HG03520 (cell line): ENCODE measurements at regions not wholly inside any gene's neighbourhood (a gene's known extent, or its start where the extent isn't known, plus 50 kb on each side); places are given as distances from the start of the nearest gene placed in this dataset.

ENCODE experiments used
- ATAC-seq: cut with Tn5 transposase; IDR thresholded peaks from one replicate; pipeline ENCODE4 v1.9.1; 2021; ENCODE audit warnings: mild to moderate bottlenecking, moderate library complexity; ENCODE audit not compliant: unreplicated experiment

DNA sequence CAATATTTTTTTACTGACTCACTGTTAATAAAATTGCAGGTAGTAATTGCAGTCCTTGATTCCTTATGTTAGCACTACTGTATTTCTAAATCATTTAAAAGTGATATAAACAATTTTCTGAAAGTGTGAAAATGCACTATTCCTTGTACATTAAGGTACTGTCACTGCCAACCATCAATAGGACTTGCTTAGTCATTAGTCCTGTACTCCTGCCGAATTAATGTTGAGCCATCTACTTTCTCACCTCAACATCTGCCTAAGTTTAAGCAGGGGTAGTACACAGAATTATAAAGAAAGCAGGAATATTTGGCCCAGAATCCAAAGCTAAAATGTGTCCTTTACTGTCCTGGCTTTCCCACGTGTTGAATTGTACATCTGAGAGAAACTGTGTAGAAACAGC lies 87.0 kb upstream of the TRPC3 start:
- no peak for ATAC-seq

- no peak for ATAC-seq
Measured at GRCh38 chr4:122034619-122035018, 82.8 kb upstream of the TRPC3 start.

DNA sequence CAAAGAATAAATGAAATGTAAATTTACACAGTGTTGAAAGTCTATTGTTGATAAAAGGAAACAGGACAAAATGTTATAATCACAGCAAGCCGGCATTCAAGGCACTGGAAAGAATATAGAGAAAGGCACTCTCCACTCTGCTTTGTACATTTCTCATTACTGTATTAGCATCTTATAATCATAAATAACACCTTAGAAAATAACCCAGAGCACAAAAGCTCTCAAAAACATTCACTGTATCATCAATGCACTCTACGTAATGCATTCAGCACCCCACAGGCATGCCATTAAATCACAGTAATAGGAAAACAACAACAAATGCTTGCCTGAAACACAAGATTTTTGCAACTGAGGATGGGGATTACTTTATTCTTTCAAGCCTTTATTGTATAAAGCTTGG lies 75.3 kb upstream of the TRPC3 start:
- ATAC-seq = no peak

DNA sequence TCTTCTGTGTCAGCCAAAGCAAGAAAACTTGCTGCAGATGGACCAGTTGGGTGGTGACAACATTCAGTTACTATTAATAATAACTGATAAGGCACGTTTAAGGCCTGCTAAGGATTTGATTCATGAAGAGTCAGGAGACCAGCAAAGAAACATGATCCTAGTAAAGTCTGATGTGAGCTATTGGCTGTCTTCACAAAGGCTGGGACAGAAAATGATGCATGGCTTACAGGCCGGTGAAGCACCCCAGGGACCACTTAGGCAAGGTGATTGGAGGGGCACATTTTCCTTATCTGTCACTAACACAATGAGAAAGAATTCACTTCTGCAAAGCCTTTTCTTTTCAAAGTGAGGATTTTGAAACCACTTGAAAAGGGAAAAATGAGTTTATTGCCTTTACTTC lies 65.4 kb upstream of the TRPC3 start:
- ATAC-seq = no peak

- no peak for ATAC-seq
Measured at GRCh38 chr4:122015203-122015602, 63.3 kb upstream of the TRPC3 start.

DNA sequence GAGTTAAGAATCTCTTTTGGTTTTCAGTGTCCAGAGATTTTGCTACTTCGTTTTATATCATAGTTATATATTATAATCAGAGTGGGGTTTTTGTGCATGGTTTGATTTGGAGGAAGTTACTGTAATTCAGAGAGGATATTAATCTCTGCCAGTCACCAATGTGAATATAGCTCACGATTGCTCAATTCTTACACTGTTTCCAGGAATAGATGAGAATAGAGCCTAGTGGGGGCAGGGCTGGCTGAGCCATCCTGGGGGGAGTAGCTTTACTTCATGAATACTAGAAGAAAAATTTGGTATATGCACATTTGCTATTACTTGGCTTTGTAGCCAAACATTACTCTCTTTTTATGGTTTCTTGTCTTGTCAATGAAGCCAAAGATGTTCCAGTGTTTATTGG lies 60.9 kb upstream of the TRPC3 start:
- ATAC-seq = no peak

- no peak for ATAC-seq
Measured at GRCh38 chr4:122010610-122011009, 58.8 kb upstream of the TRPC3 start.

GRCh38 chr4:122009524-122009923 lies 57.7 kb upstream of the TRPC3 start:
- no peak for ATAC-seq

DNA sequence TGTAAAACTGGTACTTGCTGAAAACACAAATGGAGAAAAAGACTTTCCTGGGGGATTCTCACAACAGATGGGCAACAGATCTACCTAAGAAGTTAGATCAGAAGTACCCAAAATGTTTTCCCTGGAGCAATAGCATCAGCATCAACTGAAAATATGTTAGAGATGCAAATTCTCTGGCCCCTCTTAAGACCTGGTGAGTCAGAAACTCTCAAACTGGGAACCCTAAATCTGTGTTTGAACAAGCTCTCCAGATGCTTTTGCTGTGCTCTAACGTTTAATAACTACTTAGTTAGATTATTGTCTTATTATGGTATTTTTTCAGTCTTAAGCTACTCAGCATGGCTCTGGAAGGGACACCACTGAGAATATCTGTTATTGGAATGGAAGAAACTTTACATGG lies 55.2 kb upstream of the TRPC3 start:
- no peak for ATAC-seq

DNA sequence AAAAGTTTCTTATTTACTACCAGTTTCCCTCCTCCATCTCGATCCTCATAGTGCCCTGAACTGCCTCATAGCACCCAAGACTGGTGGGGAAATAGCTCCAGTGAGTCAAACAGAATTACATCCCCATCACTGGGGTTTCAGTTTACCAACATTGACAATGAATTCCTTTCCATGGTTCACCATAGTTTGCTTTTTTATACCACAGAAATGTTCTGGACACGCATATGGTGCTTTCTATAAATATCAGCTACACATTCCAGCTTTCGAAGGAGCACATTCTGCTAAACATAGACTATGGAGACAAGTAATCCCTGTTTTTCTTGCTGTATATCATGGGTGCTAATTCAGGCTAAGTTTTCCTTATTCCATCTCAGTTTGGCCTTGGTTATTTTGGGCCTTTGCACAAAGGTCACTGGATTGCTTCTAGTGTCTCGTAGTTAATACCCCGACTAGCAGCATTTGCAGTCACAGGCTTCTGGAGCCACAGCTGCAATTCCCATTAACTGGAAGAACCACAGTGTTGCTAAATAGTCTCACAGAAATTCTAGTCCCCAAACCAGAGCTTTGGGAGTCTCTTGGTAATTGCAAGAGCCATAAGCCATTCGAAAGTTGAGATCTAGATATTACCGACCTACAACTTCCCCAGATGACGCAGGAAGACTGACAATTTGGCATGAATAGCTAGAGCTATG lies 53.4 kb upstream of the TRPC3 start:
- ATAC-seq = no peak

GRCh38 chr4:122003335-122003734 lies 51.5 kb upstream of the TRPC3 start:
- ATAC-seq = peak; percentile 88
